K562 (cell line): ENCODE measurements at regions not wholly inside any gene's neighbourhood (a gene's known extent, or its start where the extent isn't known, plus 50 kb on each side); places are given as distances from the start of the nearest gene placed in this dataset.

Source experiments
- ATF1 ChIP-seq, 2 experiments: fragments of 450-650 bp in 1 of 2; IDR thresholded peaks; 2 replicates each; pipeline ENCODE4 v1.6.1; 2016; ENCODE audit warnings: missing compliant biosample characterization in 1 of 2, missing genetic modification characterization in 1 of 2
- CBX1 ChIP-seq: sonication (generic); IDR thresholded peaks from 2 replicates; pipeline ENCODE4 v1.6.1; 2016; ENCODE audit warnings: antibody characterized with exemption, low read depth, mild to moderate bottlenecking
- CEBPB ChIP-seq: fragments of 450-650 bp; IDR thresholded peaks from 2 replicates; pipeline ENCODE4 v1.6.1; 2016; ENCODE audit warnings: missing genetic modification characterization, missing compliant biosample characterization
- CREM ChIP-seq: IDR thresholded peaks from 2 replicates; pipeline ENCODE4 v1.6.1; 2014; ENCODE audit warnings: antibody characterized with exemption, low read depth
- ELF1 ChIP-seq: fragments of 200-800 bp; sonication (Bioruptor generic); IDR thresholded peaks from 2 replicates; pipeline ENCODE4 v1.6.1; 2016; ENCODE audit warnings: missing genetic modification characterization, missing compliant biosample characterization
- GTF2A2 ChIP-seq: IDR thresholded peaks from 2 replicates; pipeline ENCODE4 v1.6.1; 2016; ENCODE audit warnings: mild to moderate bottlenecking, missing genetic modification characterization, missing compliant biosample characterization
- L3MBTL2 ChIP-seq: fragments of 450-650 bp; IDR thresholded peaks from 2 replicates; pipeline ENCODE4 v1.6.1; 2016; ENCODE audit warnings: mild to moderate bottlenecking, moderate library complexity
- MTA2 ChIP-seq: fragments of 450-650 bp; IDR thresholded peaks from 2 replicates; pipeline ENCODE4 v1.6.1; 2016; ENCODE audit warnings: low read depth
- MXD1 ChIP-seq: fragments of 250-450 bp; sonication (Bioruptor Pico); IDR thresholded peaks from 2 replicates; pipeline ENCODE4 v1.8.0; 2021; ENCODE audit warnings: borderline replicate concordance, mild to moderate bottlenecking, moderate library complexity; ENCODE audit not compliant: poor library complexity, severe bottlenecking
- NFE2 ChIP-seq: IDR thresholded peaks from 2 replicates; pipeline ENCODE4 v1.6.1; 2014; ENCODE audit warnings: antibody characterized with exemption, low read depth
- PTBP1 ChIP-seq: fragments of 200-400 bp; formaldehyde crosslinking; IDR thresholded peaks from 2 replicates; pipeline ENCODE4 v1.6.1; 2017; ENCODE audit warnings: low read depth, low read length
- PYGO2 ChIP-seq: fragments of 450-650 bp; IDR thresholded peaks from 2 replicates; pipeline ENCODE4 v1.6.1; 2016; ENCODE audit warnings: mild to moderate bottlenecking, missing genetic modification characterization, moderate library complexity, missing compliant biosample characterization
- SREBF1 ChIP-seq: fragments of 150-350 bp; IDR thresholded peaks from 2 replicates; pipeline ENCODE4 v1.6.1; 2014; ENCODE audit warnings: antibody characterized with exemption, low read depth, low read length, borderline replicate concordance
- SRSF1 ChIP-seq: fragments of 200-400 bp; formaldehyde crosslinking; IDR thresholded peaks from 2 replicates; pipeline ENCODE4 v1.6.1; 2017; ENCODE audit warnings: mild to moderate bottlenecking, low read depth, low read length, moderate library complexity
- VEZF1 ChIP-seq: fragments of 200-800 bp; sonication (Bioruptor generic); IDR thresholded peaks from 2 replicates; pipeline ENCODE4 v1.6.1; 2017; ENCODE audit warnings: missing genetic modification characterization, missing compliant biosample characterization
- YBX1 ChIP-seq: fragments of 450-650 bp; IDR thresholded peaks from 2 replicates; pipeline ENCODE4 v1.7.1; 2016; ENCODE audit warnings: mild to moderate bottlenecking
- ZBTB26 ChIP-seq: fragments of 450-650 bp; formaldehyde crosslinking; IDR thresholded peaks from 2 replicates; pipeline ENCODE4 v1.4.0; 2022; ENCODE audit warnings: missing genetic modification characterization
- ZBTB5 ChIP-seq: fragments of 450-650 bp; IDR thresholded peaks from 2 replicates; pipeline ENCODE4 v1.6.1; 2017; ENCODE audit warnings: antibody characterized with exemption
- ZBTB8A ChIP-seq: fragments of 450-650 bp; IDR thresholded peaks from 2 replicates; pipeline ENCODE4 v1.6.1; 2018; ENCODE audit warnings: mild to moderate bottlenecking, moderate library complexity; ENCODE audit not compliant: partially characterized antibody
- ZNF280B ChIP-seq: fragments of 250-450 bp; sonication (Bioruptor Pico); IDR thresholded peaks from 2 replicates; pipeline ENCODE4 v1.5.1; 2021; ENCODE audit warnings: mild to moderate bottlenecking
- ZNF408 ChIP-seq: fragments of 250-450 bp; sonication (Bioruptor Pico); IDR thresholded peaks from 2 replicates; pipeline ENCODE4 v1.4.0; 2020; ENCODE audit warnings: low read depth, mild to moderate bottlenecking, moderate library complexity
- ZNF589 ChIP-seq: fragments of 200-800 bp; sonication (Bioruptor generic); IDR thresholded peaks from 2 replicates; pipeline ENCODE4 v1.6.1; 2016; ENCODE audit warnings: low read depth, missing genetic modification characterization, missing compliant biosample characterization
- ZZZ3 ChIP-seq: fragments of 450-650 bp; IDR thresholded peaks from 2 replicates; pipeline ENCODE4 v1.6.1; 2016; ENCODE audit warnings: antibody characterized with exemption, mild to moderate bottlenecking, moderate library complexity

- TF ChIP-seq ZBTB26 (CRISPR knock-in tag) (0 out of 2 replicates have a peak, but pooled peaks have one; percentile 3), MXD1 (CRISPR knock-in tag) (no peak), NFE2 (0 out of 2 replicates have a peak, but pooled peaks have one; percentile 28), ZNF589 (CRISPR knock-in tag) (no peak), ZZZ3 (no peak), YBX1 (no peak), VEZF1 (no peak), CBX1 (no peak; the same call in 1 of the 2 replicates), ZBTB8A (no peak), ZBTB5 (no peak), ATF1 (CRISPR knock-in tag; IDR thresholded peaks at IDR 0.05) (no peak), ATF1 (tag; IDR thresholded peaks at IDR 0.05) (no peak), ZNF408 (CRISPR knock-in tag) (no peak), CEBPB (tag) (peak; percentile 86), SREBF1 (no peak), CREM (peak; percentile 71; the same call in 1 of the 2 replicates), ZNF280B (CRISPR knock-in tag) (no peak), MTA2 (no peak), ELF1 (no peak), GTF2A2 (tag) (no peak), PTBP1 (no peak), PYGO2 (no peak; the same call in 1 of the 2 replicates), L3MBTL2 (no peak), SRSF1 (no peak)
Observed at GRCh38 chr6:26187981-26188635, 100.9 kb downstream of the HFE start (continued).
